Retinal pigment epithelial cell (primary cell): ENCODE measurements at regions not wholly inside any gene's neighbourhood (a gene's known extent, or its start where the extent isn't known, plus 50 kb on each side); places are given as distances from the start of the nearest gene placed in this dataset.
A peak's percentile ranks its signal among the peaks of the same experiment; 100 is the strongest.

Experiments
- DNase-seq: peaks from one replicate; pipeline ENCODE4 v3.0.0-alpha.2; 2010; ENCODE audit warnings: low read depth
- H3K4me3 ChIP-seq: 2 replicates; pipeline ENCODE4 v1.5.1; 2011; ENCODE audit warnings: mild to moderate bottlenecking, low read length, control low read depth, moderate library complexity
- TF ChIP-seq, protein P1 (sequence below): conservative IDR thresholded peaks from 2 replicates; pipeline ENCODE4 v1.5.1; 2011; ENCODE audit warnings: low read depth, low read length, control low read depth, inconsistent platforms

DNA sequence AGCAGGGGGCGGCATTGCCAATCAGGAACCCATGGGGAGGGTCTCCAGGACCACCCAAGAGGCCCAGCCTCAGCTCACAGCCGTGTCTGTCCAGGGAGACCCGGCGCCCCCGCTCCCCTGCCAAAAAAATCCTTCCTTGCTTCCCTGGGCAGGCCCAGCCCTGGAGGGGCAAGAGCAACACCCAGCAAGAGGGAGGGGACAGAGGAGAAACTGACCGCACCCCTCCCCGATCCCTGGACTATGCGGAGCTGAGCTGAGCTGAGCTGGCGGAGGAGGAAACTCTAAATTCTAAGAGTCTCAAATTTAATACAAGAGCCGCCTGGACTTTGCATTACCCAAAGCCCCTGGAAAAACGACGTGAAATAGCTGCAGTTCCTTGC, 52.0 kb upstream of the SHISAL1 start:
- TF ChIP-seq, protein P1, sequence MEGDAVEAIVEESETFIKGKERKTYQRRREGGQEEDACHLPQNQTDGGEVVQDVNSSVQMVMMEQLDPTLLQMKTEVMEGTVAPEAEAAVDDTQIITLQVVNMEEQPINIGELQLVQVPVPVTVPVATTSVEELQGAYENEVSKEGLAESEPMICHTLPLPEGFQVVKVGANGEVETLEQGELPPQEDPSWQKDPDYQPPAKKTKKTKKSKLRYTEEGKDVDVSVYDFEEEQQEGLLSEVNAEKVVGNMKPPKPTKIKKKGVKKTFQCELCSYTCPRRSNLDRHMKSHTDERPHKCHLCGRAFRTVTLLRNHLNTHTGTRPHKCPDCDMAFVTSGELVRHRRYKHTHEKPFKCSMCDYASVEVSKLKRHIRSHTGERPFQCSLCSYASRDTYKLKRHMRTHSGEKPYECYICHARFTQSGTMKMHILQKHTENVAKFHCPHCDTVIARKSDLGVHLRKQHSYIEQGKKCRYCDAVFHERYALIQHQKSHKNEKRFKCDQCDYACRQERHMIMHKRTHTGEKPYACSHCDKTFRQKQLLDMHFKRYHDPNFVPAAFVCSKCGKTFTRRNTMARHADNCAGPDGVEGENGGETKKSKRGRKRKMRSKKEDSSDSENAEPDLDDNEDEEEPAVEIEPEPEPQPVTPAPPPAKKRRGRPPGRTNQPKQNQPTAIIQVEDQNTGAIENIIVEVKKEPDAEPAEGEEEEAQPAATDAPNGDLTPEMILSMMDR = no peak
- DNase-seq = no peak
- no peak overlapping the region for H3K4me3 ChIP-seq

DNA sequence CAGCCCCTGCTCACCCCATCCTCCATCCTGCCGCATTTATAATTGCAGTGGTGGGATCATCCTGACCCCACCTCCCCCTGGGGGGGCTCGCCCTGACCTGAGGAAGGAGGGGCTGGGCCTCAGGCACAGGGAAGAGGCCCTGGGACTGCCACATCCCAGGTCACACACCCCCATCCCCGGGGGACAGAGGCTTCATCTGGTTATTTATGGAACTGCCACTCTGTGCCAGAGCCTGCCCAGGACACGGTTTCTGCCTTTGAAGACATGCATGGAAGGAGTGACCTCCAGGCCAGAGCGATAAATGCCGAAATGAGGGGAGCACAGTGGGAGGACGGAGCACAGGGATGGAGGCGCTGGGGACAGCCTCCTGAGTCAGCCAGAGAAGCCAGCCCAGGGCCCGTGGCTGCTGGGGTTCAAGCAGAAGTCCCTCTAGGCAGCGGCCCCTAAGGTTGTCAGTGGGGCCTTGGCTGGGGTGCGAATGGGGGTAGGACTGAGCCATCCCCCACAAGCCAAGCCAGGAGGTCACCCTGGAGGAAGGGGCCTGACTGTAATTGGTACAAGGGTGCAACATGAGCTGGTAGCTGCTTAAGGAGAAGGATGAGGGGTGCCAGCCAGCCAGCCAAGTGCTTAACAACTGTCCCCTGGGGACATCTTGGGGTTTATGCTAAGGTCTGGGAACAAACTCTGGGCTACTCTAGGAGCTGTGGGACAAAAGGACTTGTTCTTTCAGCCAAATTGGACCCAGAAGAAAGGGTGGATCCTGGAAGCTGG, 51.4 kb upstream of the SHISAL1 start:
- no peak overlapping the region for H3K4me3 ChIP-seq
- DNase-seq = no peak
- TF ChIP-seq, protein P1 = no peak

DNA sequence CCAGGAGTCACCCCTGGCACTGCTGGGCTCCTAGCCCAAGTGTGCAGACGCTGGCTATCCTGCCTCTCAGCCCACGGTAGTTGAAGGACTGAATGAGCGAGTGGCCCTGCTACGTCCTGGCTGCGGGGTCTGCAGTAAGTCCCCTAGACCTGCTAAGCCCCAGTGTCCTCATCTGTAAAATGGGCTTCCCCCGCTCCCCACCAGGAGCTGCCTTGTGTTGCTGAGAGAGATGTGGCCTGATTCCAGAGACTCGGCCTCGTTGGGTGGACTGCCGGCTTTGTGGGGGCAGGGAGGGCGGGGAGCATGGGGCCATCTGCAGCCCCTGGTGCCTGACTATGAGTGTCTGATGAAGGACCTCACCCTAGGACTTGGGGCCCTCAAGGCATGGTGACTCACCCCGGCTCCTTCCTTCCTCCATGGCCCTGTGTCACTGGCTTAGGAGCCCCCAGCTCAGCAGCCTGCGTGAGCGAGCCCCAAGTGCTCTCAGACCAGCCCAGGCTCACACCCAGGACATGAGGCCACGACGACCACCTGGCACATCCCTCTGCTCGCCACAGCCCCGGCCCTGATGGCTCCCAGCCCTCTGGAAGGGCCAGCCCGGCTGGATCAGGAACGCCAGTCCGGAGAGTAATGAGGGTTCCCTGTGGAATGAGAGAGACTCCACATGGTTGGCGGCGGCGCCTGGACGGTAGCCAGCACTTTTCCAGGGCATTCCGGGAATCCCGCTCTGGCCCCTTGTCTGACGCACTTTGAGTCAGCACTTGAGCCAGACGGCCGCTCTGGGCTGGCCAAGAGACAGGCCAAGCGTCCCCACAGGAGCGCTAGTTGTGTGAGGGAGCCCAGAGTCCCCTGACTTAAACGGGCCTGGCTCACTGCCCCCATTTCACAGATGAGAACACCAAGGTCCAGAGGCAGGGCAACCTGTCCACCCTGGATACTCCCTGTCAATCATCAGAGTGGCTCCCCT, 50.5 kb upstream of the SHISAL1 start:
- TF ChIP-seq, protein P1 = no peak
- peak; percentile 37 for DNase-seq
- no peak overlapping the region for H3K4me3 ChIP-seq

DNA sequence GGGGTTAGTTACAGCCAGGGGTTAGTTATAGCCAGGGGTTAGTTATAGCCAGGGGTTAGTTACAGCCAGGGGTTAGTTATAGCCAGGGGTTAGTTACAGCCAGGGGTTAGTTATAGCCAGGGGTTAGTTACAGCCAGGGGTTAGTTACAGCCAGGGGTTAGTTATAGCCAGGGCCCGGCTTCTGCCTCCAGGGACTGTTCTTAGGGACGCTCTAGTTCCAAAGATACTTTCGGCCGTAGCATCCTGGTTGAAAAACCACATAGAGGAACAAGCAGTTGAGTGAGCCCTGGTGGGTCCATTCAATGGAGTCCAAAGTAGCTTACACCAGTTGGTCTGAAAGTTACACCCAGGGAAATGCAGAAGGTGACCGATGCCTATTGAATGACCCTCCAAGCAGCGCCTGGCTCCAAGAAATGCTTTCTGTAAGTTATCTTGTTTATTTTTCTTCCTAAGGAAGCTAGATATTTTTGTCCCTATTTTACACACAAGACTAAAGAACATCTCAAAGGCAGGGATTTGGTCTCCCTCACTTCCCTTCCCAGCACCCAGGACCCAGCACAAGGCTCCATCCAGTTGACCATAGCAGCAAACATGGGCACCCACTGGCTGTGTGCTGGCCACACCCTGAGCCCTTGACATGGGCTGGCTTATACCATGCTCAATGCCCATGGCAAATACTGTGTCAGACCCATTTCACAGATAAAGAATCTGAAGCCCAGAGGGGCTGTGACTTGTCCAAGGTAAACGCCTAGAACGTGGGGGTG, 49.7 kb upstream of the SHISAL1 start:
- no peak overlapping the region for H3K4me3 ChIP-seq
- TF ChIP-seq, protein P1 = no peak

More for the DNA sequence above, 49.7 kb upstream of the SHISAL1 start:
- no peak for DNase-seq
